HG02763 (cell line): ENCODE measurements at regions not wholly inside any gene's neighbourhood (a gene's known extent, or its start where the extent isn't known, plus 50 kb on each side); places are given as distances from the start of the nearest gene placed in this dataset.
"Not testable (repeated sequence)": the region's sequence is repeated elsewhere in the genome, so short reads cannot be mapped to it uniquely, and the experiment has no call there.

Experiments used
- ATAC-seq: cut with Tn5 transposase; IDR thresholded peaks from one replicate; pipeline ENCODE4 v1.9.1; 2021; ENCODE audit warnings: mild to moderate bottlenecking, moderate library complexity; ENCODE audit not compliant: unreplicated experiment

DNA sequence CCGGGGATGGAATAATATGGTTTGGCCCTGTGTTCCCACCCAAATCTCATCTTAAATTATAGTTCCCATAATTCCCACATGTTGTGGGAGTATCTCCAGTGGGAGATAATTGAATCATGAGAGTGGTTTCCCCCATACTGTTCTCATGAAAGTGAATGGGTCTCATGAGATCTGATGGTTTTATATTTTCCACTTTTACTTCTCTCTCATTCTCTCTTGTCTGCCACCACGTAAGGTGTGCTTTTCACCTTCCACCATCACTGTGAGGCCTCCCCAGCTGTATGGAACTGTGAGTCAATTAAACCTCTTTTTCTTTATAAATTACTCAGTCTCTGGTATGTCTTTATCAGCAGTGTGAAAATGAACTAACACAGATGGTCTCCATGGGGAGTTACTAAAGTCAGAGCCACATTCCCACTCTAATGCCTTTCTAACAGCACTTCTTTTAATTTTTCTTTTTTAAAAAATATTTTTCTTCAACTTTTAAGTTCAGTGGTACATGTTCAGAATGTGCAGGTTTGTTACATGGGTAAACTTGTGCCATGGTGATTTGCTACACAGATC lies 306.6 kb downstream of the DTHD1 start:
- ATAC-seq = no peak

DNA sequence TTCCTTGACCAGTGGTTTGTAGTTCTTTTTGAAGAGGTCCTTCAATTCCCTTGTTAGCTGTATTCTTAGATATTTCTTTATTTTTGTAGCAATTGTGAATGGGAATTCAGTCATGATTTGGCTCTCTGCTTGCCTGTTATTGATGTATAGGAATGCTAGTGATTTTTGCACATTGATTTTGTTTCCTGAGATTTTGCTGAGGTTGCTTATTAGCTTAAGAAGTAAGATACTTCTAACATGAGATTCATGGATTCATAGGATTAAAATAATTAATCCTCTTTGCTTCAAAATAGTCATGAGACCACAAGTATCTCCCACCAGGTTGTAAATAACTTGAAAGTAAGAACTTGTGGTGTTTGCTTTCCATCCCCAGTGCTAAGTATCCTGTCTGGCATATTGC lies 308.9 kb downstream of the DTHD1 start:
- no peak for ATAC-seq

GRCh38 chr4:36601864-36602495 lies 320.6 kb downstream of the DTHD1 start:
- ATAC-seq = no peak

- ATAC-seq = no peak
These were observed 328.2 kb downstream of the DTHD1 start for GRCh38 chr4:36609661-36610060.

- ATAC-seq = no peak
These were observed 329.2 kb downstream of the DTHD1 start for GRCh38 chr4:36610628-36611027.

DNA sequence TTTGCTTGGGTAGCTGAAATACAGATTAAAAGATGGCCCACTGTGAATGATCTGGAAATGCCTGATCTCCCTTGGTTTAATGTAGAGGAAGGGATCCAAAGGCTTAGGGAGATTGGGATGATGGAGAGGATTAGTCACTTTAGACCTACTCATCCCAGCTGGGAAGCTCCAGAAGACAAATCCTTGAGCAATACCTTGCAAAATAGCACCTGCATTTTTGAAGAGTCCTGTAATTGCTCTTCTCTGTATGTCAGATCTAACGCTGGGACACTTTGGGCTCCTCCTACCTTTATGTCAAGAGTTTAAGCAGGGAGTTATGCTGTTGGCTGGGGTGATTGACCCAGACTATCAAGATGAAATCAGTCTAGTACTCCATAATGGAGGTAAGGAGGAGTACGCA lies 331.7 kb downstream of the DTHD1 start:
- ATAC-seq = not testable (repeated sequence)

GRCh38 chr4:36614011-36614410 lies 332.6 kb downstream of the DTHD1 start:
- no peak for ATAC-seq

DNA sequence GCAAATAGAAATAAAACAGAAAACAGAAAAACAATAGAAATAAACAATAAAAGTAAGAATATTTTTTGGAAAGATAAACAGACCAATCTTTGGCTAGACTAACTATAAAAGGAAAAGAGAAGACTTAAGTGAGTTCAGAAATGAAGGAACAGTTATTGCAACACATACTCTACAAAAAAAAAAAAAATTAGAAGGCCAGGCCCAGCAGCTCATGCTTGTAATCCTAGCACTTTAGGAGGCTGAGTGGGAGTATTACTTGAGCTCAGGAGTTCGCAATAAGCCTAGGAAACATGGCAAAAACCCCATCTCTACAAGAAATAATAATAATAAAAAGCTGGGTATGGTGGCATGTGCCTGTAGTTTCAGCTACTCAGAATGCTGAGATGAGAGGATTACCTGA lies 336.7 kb downstream of the DTHD1 start:
- ATAC-seq = no peak

GRCh38 chr4:36624030-36624429 lies 342.6 kb downstream of the DTHD1 start:
- no peak for ATAC-seq

GRCh38 chr4:36638273-36638811 lies 356.9 kb downstream of the DTHD1 start:
- ATAC-seq = no peak

GRCh38 chr4:36640876-36641275 lies 359.5 kb downstream of the DTHD1 start:
- no peak for ATAC-seq

DNA sequence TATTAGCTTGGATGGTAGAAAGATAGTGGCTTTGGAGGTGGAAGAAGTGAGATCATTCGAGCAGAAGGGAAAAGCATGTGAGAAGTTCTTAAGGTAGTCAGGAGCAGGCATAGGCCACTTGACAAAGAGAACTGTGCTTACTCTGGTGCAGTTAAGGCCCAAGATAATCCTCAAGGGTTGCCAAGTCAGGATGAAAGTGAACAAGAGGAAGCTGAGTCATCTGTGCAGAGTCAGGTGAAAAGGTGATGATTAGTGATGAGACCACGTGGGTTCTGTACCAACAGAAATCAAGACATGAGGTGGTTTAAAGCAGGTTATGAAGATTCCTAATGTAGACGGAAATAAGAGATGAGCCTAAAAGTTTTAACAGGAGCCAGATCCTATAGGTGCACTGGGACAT lies 369.8 kb downstream of the DTHD1 start:
- peak; percentile 97 for ATAC-seq

GRCh38 chr4:36652857-36653256 lies 371.4 kb downstream of the DTHD1 start:
- ATAC-seq = no peak

- no peak for ATAC-seq
These were observed 384.6 kb downstream of the DTHD1 start for GRCh38 chr4:36665985-36666527.

DNA sequence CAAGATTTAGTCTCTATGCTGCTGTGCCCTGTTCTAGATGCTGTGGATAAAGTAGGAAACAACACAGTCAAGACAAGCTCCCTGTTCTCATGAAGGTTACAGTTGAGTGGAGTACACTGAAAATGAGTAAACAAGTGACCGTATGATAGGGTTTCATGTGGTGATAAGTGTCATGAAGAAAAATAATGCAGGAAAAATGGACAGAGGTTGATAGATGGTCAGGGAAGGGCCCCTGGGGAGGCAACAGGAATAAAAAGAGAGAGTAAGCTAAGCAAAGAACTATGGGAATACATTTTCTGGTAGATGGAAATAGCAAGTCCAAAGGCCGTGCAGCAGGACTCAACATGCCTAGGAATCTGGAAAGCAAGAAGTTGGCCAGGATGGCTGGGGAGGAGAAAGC lies 394.0 kb downstream of the DTHD1 start:
- ATAC-seq = no peak

GRCh38 chr4:36676139-36677050 lies 395.0 kb downstream of the DTHD1 start:
- no peak for ATAC-seq

- no peak for ATAC-seq
These were observed 395.7 kb downstream of the DTHD1 start for GRCh38 chr4:36677112-36677511.

- ATAC-seq = no peak
These were observed 396.5 kb downstream of the DTHD1 start for GRCh38 chr4:36677874-36678273.

- no peak for ATAC-seq
These were observed 406.3 kb downstream of the DTHD1 start for GRCh38 chr4:36687681-36688080.

DNA sequence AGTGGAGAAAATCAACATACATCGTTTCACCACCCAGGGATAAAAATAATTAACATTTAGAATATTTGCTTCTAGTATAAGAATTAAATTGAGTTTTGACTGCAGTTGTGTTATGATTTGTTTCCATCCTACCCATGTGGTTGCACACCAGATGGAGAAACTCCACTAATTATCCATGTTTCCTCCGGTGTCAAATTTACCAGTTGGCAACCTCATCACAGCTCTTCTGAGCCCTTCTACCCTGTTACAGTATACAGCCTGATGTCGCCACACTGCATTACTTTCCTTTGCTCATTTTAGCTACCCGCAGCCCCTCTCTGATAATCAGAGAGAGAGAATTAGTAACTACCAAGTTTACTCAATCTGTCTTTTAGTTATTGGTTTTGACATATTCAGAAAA lies 411.2 kb downstream of the DTHD1 start:
- no peak for ATAC-seq

DNA sequence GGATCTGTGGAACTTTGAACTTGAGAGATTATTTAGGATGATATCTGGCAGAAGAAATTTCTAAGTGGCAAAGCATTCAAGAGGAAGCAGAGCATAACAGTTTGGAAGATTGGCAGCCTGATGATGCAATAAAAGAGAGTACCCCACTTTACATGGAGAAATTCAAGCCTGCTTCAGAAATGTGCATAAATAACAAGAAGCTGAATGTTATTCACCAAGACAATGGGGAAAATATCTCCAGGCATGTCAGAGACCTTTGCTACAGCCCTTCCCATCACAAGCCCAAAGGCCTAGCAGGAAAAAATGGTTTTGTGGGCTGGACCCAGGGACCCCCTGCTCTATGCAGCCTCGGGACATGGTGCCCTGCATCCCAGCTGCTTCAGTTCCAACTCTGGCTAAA lies 420.8 kb downstream of the DTHD1 start:
- ATAC-seq = no peak
